HEK293T (cell line): ENCODE measurements at regions not wholly inside any gene's neighbourhood (a gene's known extent, or its start where the extent isn't known, plus 50 kb on each side); places are given as distances from the start of the nearest gene placed in this dataset.

ENCODE experiments used
- CTCF ChIA-PET: fragments of 350-600 bp; formaldehyde crosslinking; extraction: SDS; loops from one replicate; lab custom pipeline; 2021; ENCODE audit warnings: antibody characterized with exemption, inconsistent platforms; lab: Yijun Ruan, JAX
- POLR2A ChIA-PET: fragments of 350-600 bp; formaldehyde crosslinking; extraction: SDS; loops from one replicate; lab custom pipeline; 2020; ENCODE audit warnings: antibody characterized with exemption, inconsistent platforms; lab: Yijun Ruan, JAX
- DNase-seq: peaks from one replicate; pipeline ENCODE4 v3.0.0; 2012; ENCODE audit warnings: mixed read lengths; ENCODE audit errors: extremely low spot score
- ARNT ChIP-seq: fragments of 450-650 bp; IDR thresholded peaks from 2 replicates; pipeline ENCODE4 v1.6.1; 2017; ENCODE audit warnings: mild to moderate bottlenecking
- BHLHE40 ChIP-seq: fragments of 450-650 bp; IDR thresholded peaks from 2 replicates; pipeline ENCODE4 v1.6.1; 2016; ENCODE audit warnings: mild to moderate bottlenecking, moderate library complexity, borderline replicate concordance
- CTBP1 ChIP-seq: fragments of 450-650 bp; IDR thresholded peaks from 2 replicates; pipeline ENCODE4 v1.6.1; 2016; ENCODE audit warnings: borderline replicate concordance
- ELF4 ChIP-seq: fragments of 450-650 bp; IDR thresholded peaks from 2 replicates; pipeline ENCODE4 v1.6.1; 2017; ENCODE audit warnings: antibody characterized with exemption
- FOXA1 ChIP-seq: fragments of 450-650 bp; IDR thresholded peaks from 2 replicates; pipeline ENCODE4 v1.6.1; 2016; ENCODE audit warnings: mild to moderate bottlenecking
- FOXK2 ChIP-seq: fragments of 450-650 bp; IDR thresholded peaks from 2 replicates; pipeline ENCODE4 v1.6.1; 2016; ENCODE audit warnings: mild to moderate bottlenecking
- FOXM1 ChIP-seq: fragments of 450-650 bp; IDR thresholded peaks from 2 replicates; pipeline ENCODE4 v1.6.1; 2017; ENCODE audit warnings: mild to moderate bottlenecking, borderline replicate concordance
- HDGF ChIP-seq: fragments of 450-650 bp; IDR thresholded peaks from 2 replicates; pipeline ENCODE4 v1.6.1; 2017; ENCODE audit warnings: antibody characterized with exemption, borderline replicate concordance
- L3MBTL2 ChIP-seq: fragments of 450-650 bp; conservative IDR thresholded peaks from 2 replicates; pipeline ENCODE4 v1.6.1; 2016; ENCODE audit warnings: mild to moderate bottlenecking
- LEF1 ChIP-seq: fragments of 450-650 bp; IDR thresholded peaks from 2 replicates; pipeline ENCODE4 v1.6.1; 2017; ENCODE audit warnings: mild to moderate bottlenecking, borderline replicate concordance
- NFRKB ChIP-seq: fragments of 450-650 bp; IDR thresholded peaks from 2 replicates; pipeline ENCODE4 v1.6.1; 2016; ENCODE audit warnings: mild to moderate bottlenecking, moderate library complexity
- PKNOX1 ChIP-seq: fragments of 450-650 bp; IDR thresholded peaks from 2 replicates; pipeline ENCODE4 v1.6.1; 2016
- SP1 ChIP-seq: fragments of 450-650 bp; IDR thresholded peaks from 2 replicates; pipeline ENCODE4 v1.6.1; 2017
- SUZ12 ChIP-seq: fragments of 450-650 bp; IDR thresholded peaks from 2 replicates; pipeline ENCODE4 v1.6.1; 2016; ENCODE audit warnings: mild to moderate bottlenecking
- TARDBP ChIP-seq: fragments of 450-650 bp; IDR thresholded peaks from 2 replicates; pipeline ENCODE4 v1.6.1; 2016
- ZNF384 ChIP-seq: fragments of 450-650 bp; IDR thresholded peaks from 2 replicates; pipeline ENCODE4 v1.6.1; 2016

- ChIA-PET CTCF (no interaction called here), POLR2A (no interaction called here)
- no peak for DNase-seq
- TF ChIP-seq BHLHE40 (no peak), ELF4 (no peak), NFRKB (no peak), CTBP1 (no peak), SP1 (no peak), ARNT (no peak), L3MBTL2 (no peak), ZNF384 (no peak), HDGF (no peak)
Measured at GRCh38 chr2:14746133-14746532, 113.6 kb downstream of the LRATD1 start.

GRCh38 chr2:14747447-14747846 is 114.9 kb downstream of the LRATD1 start:
- DNase-seq = no peak
- ChIA-PET POLR2A (no interaction called here), CTCF (no interaction called here)
- TF ChIP-seq BHLHE40 = no peak
- no peak for TF ChIP-seq ARNT
- no peak for TF ChIP-seq TARDBP
- no peak for TF ChIP-seq NFRKB
- TF ChIP-seq PKNOX1 = no peak
- TF ChIP-seq LEF1 = no peak
- TF ChIP-seq HDGF = no peak
- no peak for TF ChIP-seq FOXM1
- no peak for TF ChIP-seq CTBP1
- no peak for TF ChIP-seq FOXK2
- no peak for TF ChIP-seq FOXA1
- TF ChIP-seq ZNF384 = no peak
- TF ChIP-seq SUZ12 = no peak
- no peak for TF ChIP-seq SP1
- TF ChIP-seq ELF4 = no peak
- TF ChIP-seq L3MBTL2 = no peak

GRCh38 chr2:14749884-14750283 is 117.4 kb downstream of the LRATD1 start:
- no peak for DNase-seq
- POLR2A ChIA-PET = no interaction called here
- TF ChIP-seq CTBP1 (no peak), L3MBTL2 (no peak), FOXA1 (no peak), BHLHE40 (no peak), ARNT (no peak), FOXM1 (no peak), ZNF384 (no peak), PKNOX1 (no peak), HDGF (no peak), SP1 (no peak), SUZ12 (no peak)
- CTCF ChIA-PET = no interaction called here

GRCh38 chr2:14750433-14750832 is 117.9 kb downstream of the LRATD1 start:
- CTCF ChIA-PET = no interaction called here
- DNase-seq = no peak
- POLR2A ChIA-PET = no interaction called here
- no peak for TF ChIP-seq SP1
- TF ChIP-seq FOXA1 = no peak
- no peak for TF ChIP-seq PKNOX1
- TF ChIP-seq CTBP1 = no peak
- no peak for TF ChIP-seq FOXM1
- TF ChIP-seq FOXK2 = no peak
- TF ChIP-seq HDGF = no peak
- no peak for TF ChIP-seq TARDBP
- TF ChIP-seq BHLHE40 = no peak
- TF ChIP-seq ARNT = no peak
- TF ChIP-seq SUZ12 = no peak
- TF ChIP-seq ELF4 = no peak
- no peak for TF ChIP-seq L3MBTL2

- ChIA-PET POLR2A (no interaction called here), CTCF (no interaction called here)
- TF ChIP-seq BHLHE40 (no peak), ELF4 (no peak)
- no peak for DNase-seq
Measured at GRCh38 chr2:14751581-14751980, 119.1 kb downstream of the LRATD1 start.

GRCh38 chr2:14752295-14752694 is 119.8 kb downstream of the LRATD1 start:
- no peak for DNase-seq
- CTCF ChIA-PET = no interaction called here
- POLR2A ChIA-PET = no interaction called here

GRCh38 chr2:14756122-14756541 is 123.6 kb downstream of the LRATD1 start:
- no peak for DNase-seq
- ChIA-PET POLR2A (no interaction called here), CTCF (no interaction called here)
- TF ChIP-seq PKNOX1 (no peak), HDGF (no peak)

More at GRCh38 chr2:14752295-14752694, 119.8 kb downstream of the LRATD1 start:
- TF ChIP-seq L3MBTL2 (no peak), FOXM1 (no peak), SP1 (no peak), FOXK2 (no peak)
